H9 (cell line): ENCODE measurements at regions not wholly inside any gene's neighbourhood (a gene's known extent, or its start where the extent isn't known, plus 50 kb on each side); places are given as distances from the start of the nearest gene placed in this dataset.

Experiments
- DNase-seq: peaks from one replicate; pipeline ENCODE4 v3.0.0-alpha.2; 2017
- H2AFZ ChIP-seq: one replicate; pipeline ENCODE4 v1.6.1; 2013; ENCODE audit warnings: mild to moderate bottlenecking, low read length, control low read depth, moderate library complexity
- H2AK5ac ChIP-seq: 2 replicates; pipeline ENCODE4 v1.6.1; 2013; ENCODE audit warnings: low read length, control low read depth, mixed read lengths; ENCODE audit not compliant: insufficient read length
- H2BK120ac ChIP-seq: one replicate; pipeline ENCODE4 v1.6.1; 2013; ENCODE audit warnings: low read depth, mild to moderate bottlenecking, low read length, control low read depth, inconsistent platforms; ENCODE audit not compliant: poor library complexity, severe bottlenecking
- H2BK12ac ChIP-seq: 2 replicates; pipeline ENCODE4 v1.6.1; 2013; ENCODE audit warnings: low read length, control low read depth, mixed read lengths, low read depth; ENCODE audit not compliant: insufficient read length
- H2BK15ac ChIP-seq: 2 replicates; pipeline ENCODE4 v1.6.1; 2013; ENCODE audit warnings: low read depth, low read length, control low read depth
- H2BK20ac ChIP-seq: one replicate; pipeline ENCODE4 v1.6.1; 2013; ENCODE audit warnings: low read depth, mild to moderate bottlenecking, low read length, control low read depth, inconsistent platforms; ENCODE audit not compliant: poor library complexity, severe bottlenecking
- H2BK5ac ChIP-seq: 2 replicates; pipeline ENCODE4 v1.6.1; 2013; ENCODE audit warnings: low read length, control low read depth, mixed read lengths; ENCODE audit not compliant: insufficient read length
- H3K14ac ChIP-seq: 2 replicates; pipeline ENCODE4 v1.6.1; 2013; ENCODE audit warnings: low read length, control low read depth; ENCODE audit not compliant: insufficient read depth
- H3K18ac ChIP-seq: 2 replicates; pipeline ENCODE4 v1.6.1; 2013; ENCODE audit warnings: low read depth, mild to moderate bottlenecking, mixed read lengths, low read length, control low read depth; ENCODE audit not compliant: insufficient read length
- H3K23ac ChIP-seq: 2 replicates; pipeline ENCODE4 v1.6.1; 2013; ENCODE audit warnings: low read length, control low read depth, mixed read lengths, low read depth; ENCODE audit not compliant: insufficient read length
- H3K23me2 ChIP-seq: 2 replicates; pipeline ENCODE4 v1.6.1; 2013; ENCODE audit warnings: low read depth, mild to moderate bottlenecking, mixed read lengths, low read length, control low read depth; ENCODE audit not compliant: insufficient read length, poor library complexity, severe bottlenecking
- H3K27ac ChIP-seq: 2 replicates; pipeline ENCODE4 v1.5.1; 2013; ENCODE audit warnings: low read length, control low read depth, mixed read lengths, low read depth; ENCODE audit not compliant: insufficient read length
- H3K27me3 ChIP-seq: 2 replicates; pipeline ENCODE4 v1.6.1; 2013; ENCODE audit warnings: low read length, control low read depth, inconsistent platforms; ENCODE audit not compliant: insufficient read depth
- H3K4ac ChIP-seq: 2 replicates; pipeline ENCODE4 v1.6.1; 2013; ENCODE audit warnings: low read depth, mild to moderate bottlenecking, control low read depth, inconsistent platforms, low read length, moderate library complexity
- H3K4me1 ChIP-seq: 2 replicates; pipeline ENCODE4 v1.6.1; 2013; ENCODE audit warnings: low read length, control low read depth, inconsistent platforms; ENCODE audit not compliant: insufficient read depth
- H3K4me2 ChIP-seq: 2 replicates; pipeline ENCODE4 v1.6.1; 2013; ENCODE audit warnings: low read length, control low read depth, mixed read lengths; ENCODE audit not compliant: insufficient read length, insufficient read depth
- H3K56ac ChIP-seq: 2 replicates; pipeline ENCODE4 v1.6.1; 2013; ENCODE audit warnings: low read depth, mild to moderate bottlenecking, mixed read lengths, low read length, control low read depth; ENCODE audit not compliant: insufficient read length
- H3K79me1 ChIP-seq: 2 replicates; pipeline ENCODE4 v1.6.1; 2013; ENCODE audit warnings: low read depth, mild to moderate bottlenecking, moderate library complexity, low read length, control low read depth, inconsistent platforms; ENCODE audit not compliant: insufficient read depth, poor library complexity, severe bottlenecking
- H3K79me2 ChIP-seq: 2 replicates; pipeline ENCODE4 v1.6.1; 2013; ENCODE audit warnings: low read length, control low read depth, inconsistent platforms; ENCODE audit not compliant: insufficient read depth
- H3K9ac ChIP-seq: 2 replicates; pipeline ENCODE4 v1.6.1; 2013; ENCODE audit warnings: low read length, control low read depth, mixed read lengths; ENCODE audit not compliant: insufficient read length; ENCODE audit errors: extremely low read depth
- H3K9me3 ChIP-seq: one replicate; pipeline ENCODE4 v1.6.1; 2013; ENCODE audit warnings: low read depth, low read length, inconsistent platforms; ENCODE audit not compliant: control insufficient read depth
- H3T11ph ChIP-seq: one replicate; pipeline ENCODE4 v1.6.1; 2013; ENCODE audit warnings: mild to moderate bottlenecking, low read length, control low read depth, inconsistent platforms
- H4K20me1 ChIP-seq: one replicate; pipeline ENCODE4 v1.6.1; 2013; ENCODE audit not compliant: control insufficient read depth, insufficient read length, insufficient read depth
- H4K5ac ChIP-seq: 2 replicates; pipeline ENCODE4 v1.6.1; 2013; ENCODE audit warnings: low read depth, mild to moderate bottlenecking, mixed read lengths, low read length, control low read depth; ENCODE audit not compliant: insufficient read length
- H4K8ac ChIP-seq: replicated peaks from 2 replicates; pipeline ENCODE4 v1.6.1; 2013; ENCODE audit warnings: low read length, control low read depth, mixed read lengths, low read depth; ENCODE audit not compliant: insufficient read length
- H4K91ac ChIP-seq: 2 replicates; pipeline ENCODE4 v1.6.1; 2013; ENCODE audit warnings: low read depth, mild to moderate bottlenecking, moderate library complexity, mixed read lengths, low read length, control low read depth; ENCODE audit not compliant: insufficient read length
- H3K27ac Mint-ChIP-seq, 3 experiments: 2 replicates in 2 of 3; 3 replicates in 1 of 3; pipeline ENCODE4 v1.8.0; 2020 to 2021; ENCODE audit warnings: mixed read lengths in 3 of 3, mild to moderate bottlenecking in 1 of 3, moderate library complexity in 1 of 3
- H3K27me3 Mint-ChIP-seq: 2 replicates; pipeline ENCODE4 v1.8.0; 2021; ENCODE audit warnings: low read depth, mild to moderate bottlenecking, moderate library complexity, mixed read lengths
- H3K36me3 Mint-ChIP-seq, 3 experiments: 2 replicates in 2 of 3; 3 replicates in 1 of 3; pipeline ENCODE4 v1.8.0; 2020 to 2021; ENCODE audit warnings: low read depth in 3 of 3, mixed read lengths in 3 of 3; ENCODE audit not compliant: insufficient read depth in 1 of 3
- H3K4me1 Mint-ChIP-seq, 2 experiments: 2 replicates each; pipeline ENCODE4 v1.8.0; 2020; ENCODE audit warnings: mixed read lengths in 2 of 2
- H3K4me3 Mint-ChIP-seq, 2 experiments: 2 replicates in 1 of 2; 3 replicates in 1 of 2; pipeline ENCODE4 v1.8.0; 2020 to 2021; ENCODE audit warnings: mild to moderate bottlenecking in 2 of 2, mixed read lengths in 2 of 2, moderate library complexity in 1 of 2
- H3K9me3 Mint-ChIP-seq, 2 experiments: 2 replicates in 1 of 2; 3 replicates in 1 of 2; pipeline ENCODE4 v1.8.0; 2020; ENCODE audit warnings: mild to moderate bottlenecking in 2 of 2, mixed read lengths in 2 of 2, moderate library complexity in 1 of 2
- CTCF ChIP-seq: fragments of 200-600 bp; sonication (generic); conservative IDR thresholded peaks from 3 replicates; pipeline ENCODE4 v1.8.0; 2021; ENCODE audit warnings: antibody characterized with exemption, mild to moderate bottlenecking
- WGBS: extraction: QIAGEN DNeasy Blood & Tissue Kit; methylation state at CpG from one replicate; pipeline ENCODE4 v1.1.7; 2013; ENCODE audit warnings: missing lambda C conversion rate, low lambda C conversion rate, mixed read lengths; ENCODE audit not compliant: insufficient read length; ENCODE audit errors: extremely low coverage; 5-methylcytosine and 5-hydroxymethylcytosine counted together

GRCh38 chr6:6407071-6407741 is 86.7 kb upstream of the F13A1 start:
- H3K4me1 ChIP-seq: peaks cover 2% of the 10 kb centered on the region; the same call in 1 of the 2 replicates
- no peak overlapping the region for H3K9ac ChIP-seq
- H3K23ac ChIP-seq: no peak overlapping the region
- TF ChIP-seq CTCF: no peak
- no peak overlapping the region for H2BK20ac ChIP-seq
- no CpG with 5 or more reads among the region's 4 CpGs for WGBS
- no peak overlapping the region for H3K18ac ChIP-seq
- H3K14ac ChIP-seq: no peak overlapping the region
- no peak overlapping the region for H3K56ac ChIP-seq
- H3K4ac ChIP-seq: no peak overlapping the region
- no peaks in the 10 kb centered on the region for H3K23me2 ChIP-seq
- H3T11ph ChIP-seq: no peak overlapping the region
- peaks cover 2 to 4% of the 10 kb centered on the region in 2 experiments; a peak in 3 of 4 replicates for H3K4me1 Mint-ChIP-seq
- no peaks in the 10 kb centered on the region for H3K9me3 ChIP-seq
- H4K91ac ChIP-seq: no peak overlapping the region
- no peak overlapping the region for H2AFZ ChIP-seq
- no peak overlapping the region for H2BK5ac ChIP-seq
- no peaks in the 10 kb centered on the region for H3K27me3 Mint-ChIP-seq
- no peaks in the 10 kb centered on the region for H3K36me3 Mint-ChIP-seq
- H2BK12ac ChIP-seq: no peak overlapping the region
- no peaks in the 10 kb centered on the region for H3K79me1 ChIP-seq
- H2BK120ac ChIP-seq: no peak overlapping the region
- H3K4me3 Mint-ChIP-seq: no peak overlapping the region
- H3K27me3 ChIP-seq: no peaks in the 10 kb centered on the region
- no peaks in the 10 kb centered on the region for H4K20me1 ChIP-seq
- no peak overlapping the region for H3K4me2 ChIP-seq
- H3K9me3 Mint-ChIP-seq: no peaks in the 10 kb centered on the region
- H3K79me2 ChIP-seq: no peaks in the 10 kb centered on the region
- no peak for DNase-seq
- H4K5ac ChIP-seq: no peak overlapping the region
- no peak overlapping the region for H4K8ac ChIP-seq
- no peak overlapping the region for H2BK15ac ChIP-seq
- no peak overlapping the region for H2AK5ac ChIP-seq
- no peak overlapping the region for H3K27ac Mint-ChIP-seq
- H3K27ac ChIP-seq: no peak overlapping the region
